ENCODE measurements at regions not wholly inside any gene's neighbourhood (a gene's known extent, or its start where the extent isn't known, plus 50 kb on each side); places are given as distances from the start of the nearest gene placed in this dataset.

DNA sequence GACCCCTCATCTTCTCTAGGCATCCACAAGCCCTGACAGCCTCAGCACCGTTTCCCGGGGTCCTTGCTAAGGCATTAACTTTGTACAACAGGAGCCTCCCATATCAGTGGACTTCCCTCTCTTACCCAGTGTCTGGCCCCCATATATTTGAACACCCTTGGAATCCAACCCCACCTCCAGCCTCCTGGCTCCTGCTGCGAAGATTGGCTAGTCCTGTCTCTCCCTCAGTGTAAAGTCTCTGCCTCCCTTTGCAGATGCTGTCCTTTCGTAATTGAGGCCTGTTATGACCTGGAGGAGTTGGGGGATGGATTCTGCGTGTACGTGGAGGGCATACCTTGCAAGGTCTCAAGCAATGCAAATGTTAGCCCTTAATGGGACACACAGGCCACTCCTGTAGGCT, 413.7 kb downstream of the IRS2 start:
- TF ChIP-seq, protein P1, sequence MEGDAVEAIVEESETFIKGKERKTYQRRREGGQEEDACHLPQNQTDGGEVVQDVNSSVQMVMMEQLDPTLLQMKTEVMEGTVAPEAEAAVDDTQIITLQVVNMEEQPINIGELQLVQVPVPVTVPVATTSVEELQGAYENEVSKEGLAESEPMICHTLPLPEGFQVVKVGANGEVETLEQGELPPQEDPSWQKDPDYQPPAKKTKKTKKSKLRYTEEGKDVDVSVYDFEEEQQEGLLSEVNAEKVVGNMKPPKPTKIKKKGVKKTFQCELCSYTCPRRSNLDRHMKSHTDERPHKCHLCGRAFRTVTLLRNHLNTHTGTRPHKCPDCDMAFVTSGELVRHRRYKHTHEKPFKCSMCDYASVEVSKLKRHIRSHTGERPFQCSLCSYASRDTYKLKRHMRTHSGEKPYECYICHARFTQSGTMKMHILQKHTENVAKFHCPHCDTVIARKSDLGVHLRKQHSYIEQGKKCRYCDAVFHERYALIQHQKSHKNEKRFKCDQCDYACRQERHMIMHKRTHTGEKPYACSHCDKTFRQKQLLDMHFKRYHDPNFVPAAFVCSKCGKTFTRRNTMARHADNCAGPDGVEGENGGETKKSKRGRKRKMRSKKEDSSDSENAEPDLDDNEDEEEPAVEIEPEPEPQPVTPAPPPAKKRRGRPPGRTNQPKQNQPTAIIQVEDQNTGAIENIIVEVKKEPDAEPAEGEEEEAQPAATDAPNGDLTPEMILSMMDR (IDR thresholded peaks at IDR 0.05; ENCODE audit: insufficient read depth, low read depth, low read length): no peak
- no peak for TF ChIP-seq EZH2 (IDR thresholded peaks at IDR 0.05; ENCODE audit: insufficient read depth, low read length)
